Endothelial cell (in vitro differentiated cells): ENCODE measurements at regions not wholly inside any gene's neighbourhood (a gene's known extent, or its start where the extent isn't known, plus 50 kb on each side); places are given as distances from the start of the nearest gene placed in this dataset.

Experiments
- DNase-seq: peaks from one replicate; pipeline ENCODE4 v3.0.0; 2021; ENCODE audit warnings: low spot score
- H3K27ac Mint-ChIP-seq: one replicate; pipeline ENCODE4 v1.8.0; 2021; ENCODE audit warnings: mixed read lengths, inconsistent platforms; ENCODE audit not compliant: unreplicated experiment
- H3K27me3 Mint-ChIP-seq: one replicate; pipeline ENCODE4 v1.8.0; 2021; ENCODE audit warnings: mild to moderate bottlenecking, moderate library complexity, mixed read lengths, inconsistent platforms; ENCODE audit not compliant: unreplicated experiment
- H3K36me3 Mint-ChIP-seq: one replicate; pipeline ENCODE4 v1.8.0; 2021; ENCODE audit warnings: mild to moderate bottlenecking, low read depth, mixed read lengths, inconsistent platforms; ENCODE audit not compliant: unreplicated experiment
- H3K4me1 Mint-ChIP-seq: one replicate; pipeline ENCODE4 v1.8.0; 2021; ENCODE audit warnings: mild to moderate bottlenecking, mixed read lengths, inconsistent platforms; ENCODE audit not compliant: unreplicated experiment
- H3K4me3 Mint-ChIP-seq: one replicate; pipeline ENCODE4 v1.8.0; 2021; ENCODE audit warnings: mild to moderate bottlenecking, mixed read lengths, inconsistent platforms; ENCODE audit not compliant: unreplicated experiment
- H3K9me3 Mint-ChIP-seq: one replicate; pipeline ENCODE4 v1.8.0; 2021; ENCODE audit warnings: mixed read lengths, inconsistent platforms; ENCODE audit not compliant: unreplicated experiment
- TF ChIP-seq, protein P1 (sequence below): fragments of 200-600 bp; sonication (generic); IDR thresholded peaks from one replicate; pipeline ENCODE4 v1.5.0; 2021; ENCODE audit warnings: antibody characterized with exemption; ENCODE audit not compliant: unreplicated experiment

DNA sequence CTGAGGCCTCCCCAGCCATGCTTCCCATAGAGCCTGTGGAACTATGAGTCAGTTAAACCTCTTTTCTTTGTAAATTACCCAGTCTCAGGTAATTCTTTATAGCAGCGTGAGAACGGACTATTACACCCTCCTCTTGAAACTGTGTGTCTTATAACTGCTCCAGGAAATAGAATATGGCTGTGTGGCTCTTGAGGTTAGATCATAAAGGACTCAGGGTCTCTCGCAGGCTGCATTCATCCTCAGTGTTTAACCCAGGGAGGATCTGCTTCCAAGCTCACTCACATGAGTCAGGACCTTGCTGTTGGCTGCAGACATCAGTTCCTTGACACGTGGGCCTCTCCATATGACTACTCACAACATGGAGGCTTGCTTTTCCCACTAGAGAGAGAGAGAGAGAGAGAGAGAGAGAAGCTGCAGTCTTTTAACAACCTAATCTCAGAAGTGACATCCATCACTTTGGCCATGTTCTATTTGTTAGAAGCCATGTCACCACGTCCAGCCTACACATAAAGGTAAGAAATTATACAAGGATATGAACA lies 114.3 kb upstream of the UBE2E1 start:
- Mint-ChIP-seq H3K4me1 (no peaks in the 10 kb centered on the region), H3K27ac (no peak overlapping the region), H3K27me3 (peaks cover 4% of the 10 kb centered on the region), H3K9me3 (no peaks in the 10 kb centered on the region), H3K36me3 (no peaks in the 10 kb centered on the region), H3K4me3 (no peak overlapping the region)
- no peak for DNase-seq
- TF ChIP-seq, protein P1, sequence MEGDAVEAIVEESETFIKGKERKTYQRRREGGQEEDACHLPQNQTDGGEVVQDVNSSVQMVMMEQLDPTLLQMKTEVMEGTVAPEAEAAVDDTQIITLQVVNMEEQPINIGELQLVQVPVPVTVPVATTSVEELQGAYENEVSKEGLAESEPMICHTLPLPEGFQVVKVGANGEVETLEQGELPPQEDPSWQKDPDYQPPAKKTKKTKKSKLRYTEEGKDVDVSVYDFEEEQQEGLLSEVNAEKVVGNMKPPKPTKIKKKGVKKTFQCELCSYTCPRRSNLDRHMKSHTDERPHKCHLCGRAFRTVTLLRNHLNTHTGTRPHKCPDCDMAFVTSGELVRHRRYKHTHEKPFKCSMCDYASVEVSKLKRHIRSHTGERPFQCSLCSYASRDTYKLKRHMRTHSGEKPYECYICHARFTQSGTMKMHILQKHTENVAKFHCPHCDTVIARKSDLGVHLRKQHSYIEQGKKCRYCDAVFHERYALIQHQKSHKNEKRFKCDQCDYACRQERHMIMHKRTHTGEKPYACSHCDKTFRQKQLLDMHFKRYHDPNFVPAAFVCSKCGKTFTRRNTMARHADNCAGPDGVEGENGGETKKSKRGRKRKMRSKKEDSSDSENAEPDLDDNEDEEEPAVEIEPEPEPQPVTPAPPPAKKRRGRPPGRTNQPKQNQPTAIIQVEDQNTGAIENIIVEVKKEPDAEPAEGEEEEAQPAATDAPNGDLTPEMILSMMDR = no peak

DNA sequence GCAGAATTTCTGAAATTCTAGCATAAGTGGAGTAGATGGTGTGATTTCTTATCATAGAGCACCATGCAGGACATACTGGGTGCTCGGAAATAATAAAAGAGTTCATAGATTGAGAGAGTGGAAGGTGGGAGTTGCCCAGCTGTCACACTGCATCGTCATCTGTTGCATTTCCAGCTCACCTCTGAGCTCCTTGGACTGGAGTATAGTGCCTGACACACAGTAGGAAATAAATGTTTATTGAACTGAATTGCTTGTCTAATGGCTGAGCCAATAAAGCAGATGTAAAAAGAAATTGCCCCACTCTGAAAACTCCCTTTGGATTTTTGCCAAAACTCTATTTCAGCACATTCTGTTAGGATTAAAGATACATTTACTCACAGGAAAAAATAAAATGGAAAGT lies 108.9 kb upstream of the UBE2E1 start:
- Mint-ChIP-seq H3K4me1 (no peaks in the 10 kb centered on the region), H3K27ac (no peak overlapping the region), H3K36me3 (no peaks in the 10 kb centered on the region), H3K9me3 (no peaks in the 10 kb centered on the region), H3K27me3 (peaks cover 4% of the 10 kb centered on the region), H3K4me3 (no peak overlapping the region)
- DNase-seq = no peak
- TF ChIP-seq, protein P1 = no peak

DNA sequence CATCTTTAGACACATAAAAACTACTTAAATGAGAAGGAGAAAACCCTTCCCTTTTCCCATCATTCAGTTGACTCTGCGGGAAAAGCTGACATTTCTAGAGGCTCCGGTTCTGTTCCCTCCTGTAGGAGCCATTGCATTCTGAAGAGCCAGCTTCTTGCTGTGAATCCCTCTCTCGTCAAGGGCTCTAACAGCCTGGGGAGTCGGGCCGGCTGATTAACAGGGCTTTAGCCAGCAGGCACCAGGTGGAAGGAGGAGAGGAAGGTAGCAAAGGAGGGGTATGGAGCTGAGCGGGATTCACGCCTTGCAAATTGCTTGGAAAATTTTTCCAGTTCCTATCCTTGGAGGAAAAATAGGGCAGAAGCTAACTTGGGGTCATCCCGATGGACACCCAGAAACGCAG lies 108.3 kb upstream of the UBE2E1 start:
- DNase-seq = no peak
- Mint-ChIP-seq H3K9me3 (no peaks in the 10 kb centered on the region), H3K27ac (no peak overlapping the region), H3K4me1 (no peaks in the 10 kb centered on the region), H3K36me3 (no peaks in the 10 kb centered on the region), H3K4me3 (no peak overlapping the region), H3K27me3 (peaks cover 4% of the 10 kb centered on the region)
- TF ChIP-seq, protein P1 = no peak

DNA sequence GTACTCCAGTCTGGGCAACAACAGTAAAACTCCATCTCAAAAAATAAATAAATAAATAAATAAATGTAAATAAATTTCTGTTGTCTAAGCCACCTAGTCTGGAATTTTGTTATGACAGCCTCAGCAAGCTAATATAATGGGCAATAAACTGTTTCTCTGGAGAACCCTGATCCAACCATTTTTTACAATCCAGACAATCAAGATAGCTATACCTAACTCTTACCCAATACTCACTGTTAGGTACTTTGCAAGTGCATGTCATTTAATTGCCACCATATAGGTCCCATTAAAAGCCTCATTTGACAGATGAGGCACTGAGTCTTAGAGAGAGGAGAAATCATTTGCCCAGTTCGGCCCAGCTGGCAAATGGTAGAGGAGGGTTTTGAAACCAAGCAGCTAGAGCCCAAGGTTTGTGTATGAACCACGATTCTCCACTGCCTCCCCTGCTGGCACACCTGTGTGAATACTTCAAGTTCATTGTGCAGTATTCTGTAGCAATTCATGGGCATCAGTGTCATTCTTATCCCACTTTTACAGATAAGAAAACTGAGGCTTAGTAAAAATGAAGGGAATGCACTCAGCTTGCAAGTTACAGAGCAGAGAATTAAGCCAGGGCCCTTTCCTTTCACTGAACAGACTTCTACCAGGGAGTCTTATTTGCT lies 107.0 kb upstream of the UBE2E1 start:
- Mint-ChIP-seq H3K27me3 (peaks cover 4% of the 10 kb centered on the region), H3K36me3 (no peaks in the 10 kb centered on the region), H3K27ac (no peak overlapping the region), H3K9me3 (no peaks in the 10 kb centered on the region), H3K4me3 (no peak overlapping the region), H3K4me1 (no peaks in the 10 kb centered on the region)
- TF ChIP-seq, protein P1 = no peak
- no peak for DNase-seq

DNA sequence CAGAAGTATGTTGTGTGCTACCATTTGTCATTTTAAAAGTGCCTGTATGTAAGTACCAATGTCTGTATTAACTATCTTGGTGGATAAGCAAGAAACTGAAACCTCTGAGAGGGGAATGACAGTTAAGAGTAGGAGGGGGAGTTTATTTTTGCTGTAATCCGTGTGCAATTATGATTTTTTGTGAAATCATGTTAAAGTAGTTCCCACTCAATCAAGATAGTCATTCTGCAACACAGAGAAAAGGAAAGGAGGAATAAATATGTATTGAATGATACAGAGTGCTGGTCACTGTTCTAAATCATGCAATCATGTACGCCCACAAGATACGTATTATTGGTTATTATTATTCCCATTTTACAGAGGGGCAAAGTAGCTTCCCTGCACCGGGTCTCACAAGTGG lies 105.1 kb upstream of the UBE2E1 start:
- H3K4me3 Mint-ChIP-seq = no peak overlapping the region
- peaks cover 2% of the 10 kb centered on the region for H3K27me3 Mint-ChIP-seq
- no peaks in the 10 kb centered on the region for H3K36me3 Mint-ChIP-seq
- DNase-seq = no peak
- H3K4me1 Mint-ChIP-seq = no peaks in the 10 kb centered on the region
- H3K27ac Mint-ChIP-seq = no peak overlapping the region
- H3K9me3 Mint-ChIP-seq = no peaks in the 10 kb centered on the region
- TF ChIP-seq, protein P1 = no peak
